ENCODE measurements at regions not wholly inside any gene's neighbourhood (a gene's known extent, or its start where the extent isn't known, plus 50 kb on each side); places are given as distances from the start of the nearest gene placed in this dataset.

DNA sequence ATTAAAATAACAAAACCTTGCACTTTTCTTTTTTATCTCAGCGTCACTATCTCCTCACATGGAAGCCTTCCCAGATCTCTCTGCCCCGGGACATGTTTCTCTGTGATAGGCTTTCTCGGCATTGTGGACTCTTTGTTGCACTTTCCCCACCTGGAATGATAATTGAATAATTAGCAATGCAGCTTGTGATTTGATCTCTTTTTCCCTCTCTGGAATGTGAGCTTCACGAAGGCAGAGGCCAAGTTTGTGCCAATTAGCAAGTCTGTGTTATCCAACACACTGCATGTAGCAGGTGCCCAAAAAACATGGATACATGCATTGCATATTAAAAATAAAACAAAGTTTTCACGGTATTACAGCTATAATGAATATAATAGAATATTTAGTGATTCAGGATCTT lies 431.2 kb downstream of the HAPSTR1 start:
- Histone ChIP-seq H3K4me3 (ENCODE audit: low read length) (no peak overlapping the region), H3K36me3 (ENCODE audit: control insufficient read depth in 2 of 3, insufficient read depth in 3 of 3, low read length in 3 of 3) (no peaks in the 10 kb centered on the region), H3K9me3 (ENCODE audit: control insufficient read depth in 2 of 3, low read length in 3 of 3) (peaks cover 0 to 3% (median 0%) of the 10 kb centered on the region in 3 experiments), H3K27me3 (ENCODE audit: control insufficient read depth in 2 of 2, insufficient read depth in 2 of 2, low read length in 2 of 2) (no peaks in the 10 kb centered on the region), H3K27ac (ENCODE audit: low read depth, low read length) (no peak overlapping the region), H3K4me1 (ENCODE audit: control insufficient read depth in 2 of 2, insufficient read depth in 2 of 2, low read length in 2 of 2) (no peaks in the 10 kb centered on the region)
- intact Hi-C loops (cut with micrococcal nuclease) = no loop called here
- POLR2A ChIA-PET = no interaction called here
- CTCF ChIA-PET = no interaction called here
- peaks cover 4 to 23% (median 11%) of the 10 kb centered on the region in 11 donors for H3K9me3 Mint-ChIP-seq
- no peak overlapping the region for H3K27ac Mint-ChIP-seq
- no peaks in the 10 kb centered on the region for H3K4me1 Mint-ChIP-seq
- DNase-seq = no peak
- no peak for ATAC-seq
- no peak overlapping the region for H3K4me3 Mint-ChIP-seq
- peaks cover 0 to 3% (median 0%) of the 10 kb centered on the region in 5 donors for H3K27me3 Mint-ChIP-seq
- H3K36me3 Mint-ChIP-seq = peaks cover 0 to 4% (median 0%) of the 10 kb centered on the region in 5 donors

DNA sequence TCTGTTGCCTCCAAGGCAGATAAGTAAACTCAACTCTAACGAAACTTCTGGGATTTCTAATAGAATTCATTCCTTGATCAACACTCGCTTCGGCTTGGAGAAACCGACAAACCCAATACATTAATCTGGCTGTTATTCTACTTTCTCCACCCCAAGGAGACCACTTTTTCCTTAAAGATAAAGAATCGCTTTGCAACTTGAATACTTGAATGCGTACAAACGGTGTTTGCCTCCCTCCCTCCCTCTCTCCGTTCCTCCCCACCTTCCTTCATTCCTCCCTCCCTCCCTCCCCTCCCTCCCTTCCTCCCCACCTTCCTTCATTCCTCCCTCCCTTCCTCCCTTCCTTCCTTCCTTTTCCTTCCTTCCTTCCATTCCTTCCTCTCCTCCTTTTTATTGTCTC lies 432.6 kb downstream of the HAPSTR1 start:
- peaks cover 4 to 23% (median 11%) of the 10 kb centered on the region in 11 donors for H3K9me3 Mint-ChIP-seq
- CTCF ChIA-PET = no interaction called here
- POLR2A ChIA-PET = no interaction called here
- peaks cover 0 to 3% (median 0%) of the 10 kb centered on the region in 3 experiments for H3K9me3 ChIP-seq (ENCODE audit: control insufficient read depth in 2 of 3, low read length in 3 of 3)
- H3K4me3 Mint-ChIP-seq = no peak overlapping the region
- H3K36me3 Mint-ChIP-seq = peaks cover 0 to 4% (median 0%) of the 10 kb centered on the region in 5 donors
- ATAC-seq = no peak
- H3K27ac Mint-ChIP-seq = no peak overlapping the region
- no peak overlapping the region for H3K4me3 ChIP-seq (ENCODE audit: low read length)
- H3K36me3 ChIP-seq (ENCODE audit: control insufficient read depth in 2 of 3, insufficient read depth in 3 of 3, low read length in 3 of 3) = no peaks in the 10 kb centered on the region
- H3K27me3 Mint-ChIP-seq = peaks cover 0 to 3% (median 0%) of the 10 kb centered on the region in 5 donors
- no peaks in the 10 kb centered on the region for H3K4me1 ChIP-seq (ENCODE audit: control insufficient read depth in 2 of 2, insufficient read depth in 2 of 2, low read length in 2 of 2)
- H3K27ac ChIP-seq (ENCODE audit: low read depth, low read length) = no peak overlapping the region
- intact Hi-C loops (cut with micrococcal nuclease) = no loop called here
- H3K27me3 ChIP-seq (ENCODE audit: control insufficient read depth in 2 of 2, insufficient read depth in 2 of 2, low read length in 2 of 2) = no peaks in the 10 kb centered on the region
- no peak for DNase-seq
- no peaks in the 10 kb centered on the region for H3K4me1 Mint-ChIP-seq

DNA sequence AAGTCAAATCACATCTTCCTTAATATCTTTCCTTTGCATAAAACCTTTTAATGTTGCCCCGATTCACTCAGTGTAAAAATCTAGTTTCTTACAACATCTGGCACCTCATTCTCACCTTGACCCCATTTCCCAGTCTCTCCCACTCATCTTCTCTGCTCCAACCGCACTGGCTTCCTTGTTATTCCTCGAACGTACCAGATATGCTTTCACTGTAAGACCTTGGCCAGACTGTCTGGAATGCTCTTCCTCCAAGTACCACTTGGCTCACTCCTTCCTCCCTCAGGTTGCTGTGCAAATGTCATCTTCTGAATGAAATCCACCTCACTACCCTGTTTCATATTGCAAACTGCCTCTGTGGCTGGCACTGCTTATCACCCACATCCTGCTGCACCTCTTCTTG lies 433.6 kb downstream of the HAPSTR1 start:
- Mint-ChIP-seq H3K27ac (no peak overlapping the region), H3K4me3 (no peak overlapping the region), H3K36me3 (peaks cover 0 to 4% (median 0%) of the 10 kb centered on the region in 5 donors), H3K9me3 (peaks cover 4 to 27% (median 12%) of the 10 kb centered on the region in 11 donors), H3K27me3 (peaks cover 0 to 3% (median 0%) of the 10 kb centered on the region in 5 donors), H3K4me1 (no peaks in the 10 kb centered on the region)
- Histone ChIP-seq H3K4me1 (ENCODE audit: control insufficient read depth in 2 of 2, insufficient read depth in 2 of 2, low read length in 2 of 2) (no peaks in the 10 kb centered on the region), H3K27me3 (ENCODE audit: control insufficient read depth in 2 of 2, insufficient read depth in 2 of 2, low read length in 2 of 2) (no peaks in the 10 kb centered on the region), H3K36me3 (ENCODE audit: control insufficient read depth in 2 of 3, insufficient read depth in 3 of 3, low read length in 3 of 3) (no peaks in the 10 kb centered on the region), H3K4me3 (ENCODE audit: low read length) (no peak overlapping the region), H3K27ac (ENCODE audit: low read depth, low read length) (no peak overlapping the region), H3K9me3 (ENCODE audit: control insufficient read depth in 2 of 3, low read length in 3 of 3) (no peaks in the 10 kb centered on the region)
- no peak for ATAC-seq
- POLR2A ChIA-PET = no interaction called here
- DNase-seq = no peak
- CTCF ChIA-PET = no interaction called here
- intact Hi-C loops (cut with micrococcal nuclease) = no loop called here

DNA sequence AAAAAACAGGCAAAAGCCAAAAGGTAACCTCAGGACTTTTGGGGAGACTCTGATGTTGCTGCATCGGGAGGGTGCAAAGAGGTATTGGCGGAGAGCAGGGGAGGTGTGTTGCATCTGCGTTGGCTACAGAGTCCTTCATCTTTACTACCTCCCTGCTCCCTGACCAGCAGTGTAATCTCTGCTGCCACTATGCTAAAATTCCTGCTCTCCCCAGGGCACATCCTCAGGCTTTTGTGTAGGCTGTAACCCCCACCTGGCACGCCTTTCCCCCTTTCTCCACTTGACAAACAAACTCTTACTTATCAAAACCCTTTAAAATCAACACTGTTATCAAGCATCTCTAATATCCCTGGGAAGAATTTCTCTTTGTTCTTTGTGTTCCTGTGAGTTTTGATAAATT lies 435.3 kb downstream of the HAPSTR1 start:
- peaks cover 0 to 4% (median 0%) of the 10 kb centered on the region in 5 donors for H3K36me3 Mint-ChIP-seq
- H3K27ac Mint-ChIP-seq = no peak overlapping the region
- no peaks in the 10 kb centered on the region for H3K4me1 ChIP-seq (ENCODE audit: control insufficient read depth in 2 of 2, insufficient read depth in 2 of 2, low read length in 2 of 2)
- ChIA-PET POLR2A (no interaction called here), CTCF (interaction anchor here (0.6 kb wide), 1 partner anchor 143 kb away, joined by 3 read pairs; no protein-coding TSS in a partner anchor)
- H3K27me3 ChIP-seq (ENCODE audit: control insufficient read depth in 2 of 2, insufficient read depth in 2 of 2, low read length in 2 of 2) = no peaks in the 10 kb centered on the region
- H3K27me3 Mint-ChIP-seq = peaks cover 0 to 3% (median 0%) of the 10 kb centered on the region in 5 donors
- no peak overlapping the region for H3K4me3 ChIP-seq (ENCODE audit: low read length)
- H3K4me1 Mint-ChIP-seq = no peaks in the 10 kb centered on the region
- H3K36me3 ChIP-seq (ENCODE audit: control insufficient read depth in 2 of 3, insufficient read depth in 3 of 3, low read length in 3 of 3) = no peaks in the 10 kb centered on the region
- no peaks in the 10 kb centered on the region for H3K9me3 ChIP-seq (ENCODE audit: control insufficient read depth in 2 of 3, low read length in 3 of 3)
- H3K27ac ChIP-seq (ENCODE audit: low read depth, low read length) = no peak overlapping the region
- H3K9me3 Mint-ChIP-seq = peaks cover 4 to 23% (median 16%) of the 10 kb centered on the region in 11 donors
- intact Hi-C loops (cut with micrococcal nuclease) = no loop called here
- no peak overlapping the region for H3K4me3 Mint-ChIP-seq
- ATAC-seq (no peak), DNase-seq (no peak)

DNA sequence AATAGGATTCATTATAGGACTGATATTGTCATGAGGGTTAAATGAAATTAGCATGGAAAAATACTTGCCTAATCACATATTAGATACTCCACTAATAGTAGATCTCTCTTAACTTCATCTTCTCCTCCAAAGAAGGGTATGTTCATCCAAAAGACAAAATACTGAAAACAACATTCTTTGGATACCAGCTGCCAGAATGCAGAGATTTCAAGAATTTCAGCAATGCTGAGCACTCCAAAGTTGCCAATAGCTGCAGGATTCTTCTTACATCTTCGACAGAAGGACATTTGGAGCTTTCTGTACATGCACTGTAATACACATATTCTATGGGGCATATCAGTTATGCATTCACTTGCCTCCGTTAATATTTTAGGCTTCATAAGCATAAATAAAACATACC lies 436.5 kb downstream of the HAPSTR1 start:
- ChIA-PET CTCF (no interaction called here), POLR2A (no interaction called here)
- Histone ChIP-seq H3K4me1 (ENCODE audit: control insufficient read depth in 2 of 2, insufficient read depth in 2 of 2, low read length in 2 of 2) (no peaks in the 10 kb centered on the region), H3K36me3 (ENCODE audit: control insufficient read depth in 2 of 3, insufficient read depth in 3 of 3, low read length in 3 of 3) (no peaks in the 10 kb centered on the region), H3K27me3 (ENCODE audit: control insufficient read depth in 2 of 2, insufficient read depth in 2 of 2, low read length in 2 of 2) (no peaks in the 10 kb centered on the region), H3K9me3 (ENCODE audit: control insufficient read depth in 2 of 3, low read length in 3 of 3) (peaks cover 0 to under 1% (median 0%) of the 10 kb centered on the region in 3 experiments), H3K27ac (ENCODE audit: low read depth, low read length) (no peak overlapping the region), H3K4me3 (ENCODE audit: low read length) (no peak overlapping the region)
- Mint-ChIP-seq H3K4me1 (no peaks in the 10 kb centered on the region), H3K27me3 (peaks cover 0 to 3% (median 0%) of the 10 kb centered on the region in 5 donors), H3K4me3 (no peak overlapping the region), H3K36me3 (peaks cover 0 to 4% (median 0%) of the 10 kb centered on the region in 5 donors), H3K27ac (no peak overlapping the region), H3K9me3 (peaks cover 6 to 23% (median 19%) of the 10 kb centered on the region in 11 donors)
- DNase-seq (no peak), ATAC-seq (no peak)
- intact Hi-C loops (cut with micrococcal nuclease) = no loop called here

DNA sequence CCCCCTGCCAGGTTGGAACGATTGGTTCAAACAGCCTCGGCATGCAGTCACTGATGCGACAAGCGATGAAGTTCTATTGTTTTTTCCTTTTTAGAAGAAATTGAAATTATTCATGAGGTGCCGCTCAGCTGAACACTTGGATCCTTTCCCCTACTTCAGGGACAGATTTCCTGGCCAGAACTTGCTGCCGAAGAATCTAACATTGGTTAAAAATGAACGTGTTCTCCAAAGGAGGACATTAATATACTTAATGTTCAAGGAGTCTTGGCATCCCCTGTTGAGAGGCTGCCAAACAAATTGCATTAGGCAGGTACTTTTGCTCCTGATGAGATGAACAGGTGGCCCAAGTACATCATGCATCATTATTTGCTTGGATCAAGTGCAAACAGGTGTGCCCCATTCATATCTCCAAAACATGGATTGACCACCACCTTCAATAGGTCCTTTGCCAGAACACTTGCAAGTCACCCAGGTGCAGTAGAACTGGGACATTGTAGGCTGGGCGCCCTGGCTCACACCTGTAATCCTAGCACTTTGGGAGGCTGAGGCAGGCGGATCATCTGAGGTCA lies 437.2 kb downstream of the HAPSTR1 start:
- Mint-ChIP-seq H3K4me1 (no peaks in the 10 kb centered on the region), H3K9me3 (peaks cover 6 to 29% (median 19%) of the 10 kb centered on the region in 11 donors), H3K36me3 (peaks cover 0 to 4% (median 0%) of the 10 kb centered on the region in 5 donors), H3K27ac (no peak overlapping the region), H3K27me3 (peaks cover 0 to 3% (median 0%) of the 10 kb centered on the region in 5 donors), H3K4me3 (no peak overlapping the region)
- H3K27ac ChIP-seq (ENCODE audit: low read depth, low read length) = no peak overlapping the region
- ChIA-PET POLR2A (no interaction called here), CTCF (no interaction called here)
- H3K4me1 ChIP-seq (ENCODE audit: control insufficient read depth in 2 of 2, insufficient read depth in 2 of 2, low read length in 2 of 2) = no peaks in the 10 kb centered on the region
- intact Hi-C loops (cut with micrococcal nuclease) = no loop called here
- no peak overlapping the region for H3K4me3 ChIP-seq (ENCODE audit: low read length)
- H3K9me3 ChIP-seq (ENCODE audit: control insufficient read depth in 2 of 3, low read length in 3 of 3) = peaks cover 0 to 4% (median 0%) of the 10 kb centered on the region in 3 experiments
- no peaks in the 10 kb centered on the region for H3K27me3 ChIP-seq (ENCODE audit: control insufficient read depth in 2 of 2, insufficient read depth in 2 of 2, low read length in 2 of 2)
- no peak for ATAC-seq
- no peaks in the 10 kb centered on the region for H3K36me3 ChIP-seq (ENCODE audit: control insufficient read depth in 2 of 3, insufficient read depth in 3 of 3, low read length in 3 of 3)
- no peak for DNase-seq

DNA sequence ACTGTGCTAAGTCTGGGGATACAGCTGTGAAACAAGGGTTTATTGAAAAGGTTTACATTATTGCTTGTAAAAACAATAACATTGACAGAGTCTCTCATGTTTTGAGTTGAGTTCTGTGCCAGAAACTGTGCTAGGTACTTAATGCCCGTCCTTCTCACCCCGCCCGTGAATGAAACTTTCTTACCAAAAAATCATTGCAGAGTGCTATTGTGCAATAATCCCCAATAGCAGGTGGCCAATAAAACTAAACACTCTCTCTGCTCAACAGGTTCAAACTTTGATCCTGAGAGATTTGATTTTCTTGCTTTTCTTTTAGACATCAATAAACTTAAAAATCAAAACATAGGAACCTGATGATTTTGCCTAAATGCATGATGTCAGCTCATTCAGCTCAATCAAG lies 441.6 kb downstream of the HAPSTR1 start:
- ChIA-PET CTCF (no interaction called here), POLR2A (no interaction called here)
- DNase-seq (no peak), ATAC-seq (no peak)
- peaks cover 0 to 4% (median 0%) of the 10 kb centered on the region in 3 experiments for H3K9me3 ChIP-seq (ENCODE audit: control insufficient read depth in 2 of 3, low read length in 3 of 3)
- no peaks in the 10 kb centered on the region for H3K27me3 ChIP-seq (ENCODE audit: control insufficient read depth in 2 of 2, insufficient read depth in 2 of 2, low read length in 2 of 2)
- Mint-ChIP-seq H3K4me3 (no peak overlapping the region), H3K9me3 (peaks cover 4 to 40% (median 15%) of the 10 kb centered on the region in 11 donors), H3K4me1 (no peaks in the 10 kb centered on the region), H3K27me3 (no peaks in the 10 kb centered on the region), H3K27ac (no peak overlapping the region), H3K36me3 (no peaks in the 10 kb centered on the region)
- H3K27ac ChIP-seq (ENCODE audit: low read depth, low read length) = no peak overlapping the region
- H3K4me3 ChIP-seq (ENCODE audit: low read length) = no peak overlapping the region
- H3K4me1 ChIP-seq (ENCODE audit: control insufficient read depth in 2 of 2, insufficient read depth in 2 of 2, low read length in 2 of 2) = no peaks in the 10 kb centered on the region
- no peaks in the 10 kb centered on the region for H3K36me3 ChIP-seq (ENCODE audit: control insufficient read depth in 2 of 3, insufficient read depth in 3 of 3, low read length in 3 of 3)
- intact Hi-C loops (cut with micrococcal nuclease) = no loop called here
